AG09309 (cell line): ENCODE measurements at regions not wholly inside any gene's neighbourhood (a gene's known extent, or its start where the extent isn't known, plus 50 kb on each side); places are given as distances from the start of the nearest gene placed in this dataset.

ENCODE experiments used
- DNase-seq: peaks from one replicate; pipeline ENCODE4 v3.0.0-alpha.2; 2010; ENCODE audit warnings: low read depth
- H3K4me3 ChIP-seq: 2 replicates; pipeline ENCODE4 v1.5.1; 2011; ENCODE audit warnings: mild to moderate bottlenecking, low read depth, low read length, moderate library complexity; ENCODE audit not compliant: control insufficient read depth
- CTCF ChIP-seq: IDR thresholded peaks from 2 replicates; pipeline ENCODE4 v1.5.1; 2011; ENCODE audit warnings: mild to moderate bottlenecking, low read depth, low read length, inconsistent platforms; ENCODE audit not compliant: insufficient read depth, control insufficient read depth; ENCODE audit errors: missing control alignments

- no peak for TF ChIP-seq CTCF
- DNase-seq: no peak
Observed at GRCh38 chr2:21693081-21693480, 569.3 kb downstream of the TDRD15 start.

GRCh38 chr2:21694079-21694878 lies 570.5 kb downstream of the TDRD15 start:
- no peak for DNase-seq
- no peak overlapping the region for H3K4me3 ChIP-seq
- TF ChIP-seq CTCF: no peak

More at GRCh38 chr2:21693081-21693480, 569.3 kb downstream of the TDRD15 start:
- no peak overlapping the region for H3K4me3 ChIP-seq

GRCh38 chr2:21696900-21697299 lies 573.1 kb downstream of the TDRD15 start:
- H3K4me3 ChIP-seq: no peak overlapping the region
- DNase-seq: no peak
- TF ChIP-seq CTCF: no peak

- DNase-seq: no peak
- no peak for TF ChIP-seq CTCF
- no peak overlapping the region for H3K4me3 ChIP-seq
Observed at GRCh38 chr2:21700644-21701043, 576.9 kb downstream of the TDRD15 start.

- no peak overlapping the region for H3K4me3 ChIP-seq
- DNase-seq: no peak
- no peak for TF ChIP-seq CTCF
Observed at GRCh38 chr2:21710031-21710430, 586.3 kb downstream of the TDRD15 start.

- no peak overlapping the region for H3K4me3 ChIP-seq
- DNase-seq: no peak
- no peak for TF ChIP-seq CTCF
Observed at GRCh38 chr2:21710496-21710895, 586.7 kb downstream of the TDRD15 start.

- no peak overlapping the region for H3K4me3 ChIP-seq
- TF ChIP-seq CTCF: no peak
- DNase-seq: no peak
Observed at GRCh38 chr2:21715887-21716286, 592.1 kb downstream of the TDRD15 start.
